COLO829 (cell line): ENCODE measurements at regions not wholly inside any gene's neighbourhood (a gene's known extent, or its start where the extent isn't known, plus 50 kb on each side); places are given as distances from the start of the nearest gene placed in this dataset.
A peak's percentile ranks its signal among the peaks of the same experiment; 100 is the strongest.
"Not testable (repeated sequence)": the region's sequence is repeated elsewhere in the genome, so short reads cannot be mapped to it uniquely, and the experiment has no call there.

ENCODE experiments used
- DNase-seq: peaks from one replicate; pipeline ENCODE4 v3.0.0; 2012; ENCODE audit warnings: low spot score

DNA sequence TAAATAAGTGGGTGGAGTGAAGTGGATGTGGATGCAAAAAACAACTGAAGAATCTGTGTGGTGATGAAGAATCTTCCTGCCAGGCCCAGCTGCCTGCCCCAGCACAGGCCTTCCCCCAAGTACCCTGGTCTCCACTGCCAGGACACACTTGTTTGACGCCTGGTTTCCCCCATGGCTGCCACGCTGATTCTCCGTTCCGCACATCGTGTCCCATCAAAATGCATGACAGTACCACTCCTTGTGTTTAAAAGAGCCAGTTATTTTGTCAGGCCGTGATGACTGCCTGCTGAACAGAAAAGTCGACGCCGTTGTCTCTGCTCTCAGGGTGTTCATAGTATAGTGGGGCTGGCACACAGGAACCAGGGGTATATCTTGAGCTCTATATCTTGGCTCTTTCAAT is 50.3 kb upstream of the KYNU start:
- DNase-seq = no peak

GRCh38 chr2:142825861-142826260 is 51.6 kb upstream of the KYNU start:
- DNase-seq = peak; percentile 35

DNA sequence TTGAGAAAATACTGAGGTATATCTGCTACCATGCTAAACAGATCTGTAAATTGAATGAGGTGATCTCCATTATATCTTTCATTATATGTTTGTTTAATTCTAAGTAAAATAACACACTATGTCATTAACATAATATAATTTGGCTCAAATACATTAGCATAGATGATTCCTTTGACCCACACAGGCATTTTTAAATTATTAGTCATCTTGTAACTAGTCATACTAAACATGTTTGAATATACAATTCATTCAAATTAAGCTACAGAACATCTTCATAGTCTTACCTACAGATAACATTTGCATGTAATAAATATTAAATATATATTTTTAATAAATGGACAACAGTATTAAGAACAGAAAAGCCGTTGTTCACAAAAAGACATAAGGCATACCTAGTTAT is 52.7 kb upstream of the KYNU start:
- no peak for DNase-seq

- DNase-seq = no peak
Observed at GRCh38 chr2:142822190-142822589, 55.3 kb upstream of the KYNU start.

DNA sequence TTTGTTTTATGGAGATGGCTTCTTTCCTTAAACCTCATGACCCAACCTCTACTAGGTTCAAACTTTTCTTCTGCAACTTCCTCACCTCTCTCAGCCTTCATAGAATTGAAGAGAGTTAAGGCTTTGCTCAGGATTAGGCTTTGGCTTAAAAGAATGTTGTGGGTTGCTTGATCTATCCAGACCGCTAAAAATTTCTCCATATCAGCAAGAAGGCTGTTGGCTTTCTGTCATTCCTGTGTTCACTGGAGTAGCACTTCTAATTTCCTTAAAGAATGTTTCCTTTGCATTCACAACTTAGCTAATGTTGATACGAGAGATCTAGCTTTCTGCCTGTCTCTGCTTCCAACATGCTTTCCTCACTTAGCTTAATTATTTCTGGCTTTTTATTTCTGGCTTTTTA is 58.1 kb upstream of the KYNU start:
- DNase-seq = no peak

DNA sequence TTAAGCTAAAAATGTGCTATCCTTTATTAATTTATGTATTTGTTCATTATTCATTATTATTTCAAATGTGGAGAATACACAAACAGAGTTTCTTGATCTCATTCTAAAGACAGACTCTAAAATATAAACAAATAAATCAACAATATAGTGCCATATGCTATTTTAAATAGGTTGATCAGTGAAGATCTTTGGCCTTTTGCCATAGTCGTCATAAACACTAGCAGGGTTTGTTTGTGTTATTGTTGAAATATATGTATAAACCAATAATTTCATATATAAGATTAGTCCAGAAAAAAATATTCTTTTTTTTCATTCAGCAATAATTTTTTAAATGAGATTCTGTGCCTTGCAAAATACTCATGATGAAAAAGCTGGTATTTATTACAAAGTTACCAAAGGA is 62.1 kb upstream of the KYNU start:
- DNase-seq = no peak

DNA sequence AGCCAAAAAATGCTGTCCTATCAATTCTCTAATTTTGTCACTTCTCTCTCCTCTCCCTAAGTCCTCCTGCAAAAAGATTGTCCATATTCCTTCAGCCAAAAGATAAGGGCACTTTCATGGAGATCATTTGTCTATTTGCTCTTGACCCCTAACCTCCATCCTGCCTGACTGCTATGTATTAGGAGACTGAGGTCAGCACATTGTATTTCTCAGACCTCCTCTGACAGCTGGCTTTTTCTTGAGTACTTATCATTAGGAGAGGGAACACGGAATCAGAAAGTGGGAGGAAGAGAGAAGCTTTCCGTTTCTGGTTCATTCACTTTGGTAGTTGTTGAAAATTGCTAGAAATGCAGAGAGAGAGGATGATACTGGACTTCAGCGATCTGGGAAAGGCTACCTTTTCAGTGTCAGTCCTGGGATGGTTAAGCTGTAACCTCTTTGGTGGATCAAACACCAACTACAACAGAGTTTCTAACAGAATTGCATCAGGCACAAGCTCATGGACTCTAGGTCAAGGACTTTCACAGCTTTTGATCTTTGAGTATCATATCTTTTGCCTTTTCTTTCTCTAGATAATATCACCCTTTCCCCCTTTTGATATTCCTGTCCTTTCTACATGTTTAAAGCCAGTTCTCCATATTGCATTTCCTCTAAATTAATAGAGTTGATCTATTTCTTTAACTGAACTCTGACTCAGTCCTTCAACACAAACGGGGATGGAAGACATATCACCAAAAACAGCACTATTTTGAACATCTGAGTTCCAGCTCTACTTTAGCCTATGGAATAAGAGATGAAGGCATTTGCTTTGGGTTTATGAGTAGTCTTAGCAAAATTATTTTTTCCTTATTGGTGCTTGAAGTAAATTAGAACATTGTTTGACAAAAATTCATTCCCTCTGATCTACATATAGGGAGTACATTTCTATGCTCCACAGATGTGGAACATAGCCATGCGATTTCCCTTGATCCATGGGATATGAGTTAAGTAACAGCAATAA is 63.3 kb upstream of the KYNU start:
- DNase-seq = no peak

DNA sequence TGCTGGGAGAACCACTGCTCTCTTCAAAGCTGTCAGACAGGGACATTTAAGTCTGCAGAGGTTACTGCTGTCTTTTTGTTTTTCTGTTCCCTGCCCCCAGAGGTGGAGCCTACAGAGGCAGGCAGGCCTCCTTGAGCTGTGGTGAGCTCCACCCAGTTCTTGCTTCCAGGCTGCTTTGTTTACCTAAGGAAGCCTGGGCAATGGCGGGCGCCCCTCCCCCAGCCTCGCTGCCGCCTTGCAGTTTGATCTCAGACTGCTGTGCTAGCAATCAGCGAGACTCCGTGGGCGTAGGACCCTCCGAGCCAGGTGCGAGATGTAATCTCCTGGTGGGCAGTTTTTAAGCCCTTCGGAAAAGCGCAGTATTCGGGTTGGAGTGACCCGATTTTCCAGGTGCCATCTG is 65.8 kb upstream of the KYNU start:
- DNase-seq = not testable (repeated sequence)

DNA sequence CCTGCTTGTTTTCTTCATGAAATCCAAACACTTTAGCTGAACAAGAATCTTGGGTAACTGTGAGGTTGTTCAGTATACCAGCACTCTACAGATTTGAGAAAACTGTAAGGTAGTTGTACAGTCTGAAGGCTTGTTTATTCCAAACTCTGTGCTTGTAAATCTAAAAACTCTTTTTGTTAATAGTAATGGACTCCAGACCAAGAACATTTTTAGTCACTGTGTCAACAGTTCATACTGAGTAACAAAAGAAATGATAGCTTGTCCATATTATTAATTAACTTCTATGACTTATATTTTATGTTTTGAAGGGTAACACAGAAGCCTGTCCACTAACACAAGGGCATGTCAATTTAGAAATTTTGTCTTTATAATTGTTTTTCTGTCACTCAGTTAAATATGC is 72.2 kb upstream of the KYNU start:
- no peak for DNase-seq

- no peak for DNase-seq
Observed at GRCh38 chr2:142803158-142803557, 74.3 kb upstream of the KYNU start.

DNA sequence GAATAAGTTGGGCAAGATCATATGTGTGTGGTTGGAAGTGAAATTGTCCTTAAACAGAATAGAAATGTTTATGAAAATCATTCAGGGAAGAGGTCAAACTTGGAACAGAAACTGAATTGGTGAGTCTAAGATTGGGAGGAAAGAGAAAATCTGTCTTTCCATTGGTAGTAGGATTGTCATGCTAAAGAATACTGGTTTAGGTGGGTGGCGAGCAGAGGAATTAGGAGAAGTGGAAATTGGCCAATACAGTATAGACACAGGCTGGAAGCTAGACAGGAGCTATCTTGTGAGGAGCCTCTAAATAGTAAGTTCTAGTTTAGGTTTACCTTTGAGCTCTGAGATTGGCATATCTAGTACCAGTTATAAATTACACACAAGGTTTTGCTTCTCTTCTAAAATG is 80.9 kb upstream of the KYNU start:
- no peak for DNase-seq

DNA sequence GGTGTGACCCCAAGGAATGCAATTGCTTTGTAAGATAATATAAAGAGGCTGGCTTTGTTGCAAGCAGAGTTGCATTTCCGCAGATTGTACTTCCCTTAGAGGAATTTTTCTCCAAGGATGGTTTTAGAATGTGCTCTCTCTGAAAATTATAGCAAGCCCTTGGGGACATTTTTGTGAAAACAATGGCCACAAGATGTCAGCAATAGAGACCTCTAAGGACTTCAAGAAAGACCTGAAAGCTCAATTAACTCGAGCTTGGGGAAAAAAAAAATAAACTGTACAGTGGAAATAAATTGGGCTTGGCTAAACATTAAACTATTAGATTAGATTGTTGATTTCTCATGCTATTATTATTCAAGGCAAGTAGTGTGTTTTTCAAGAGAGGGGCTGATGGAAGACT is 81.3 kb upstream of the KYNU start:
- no peak for DNase-seq

DNA sequence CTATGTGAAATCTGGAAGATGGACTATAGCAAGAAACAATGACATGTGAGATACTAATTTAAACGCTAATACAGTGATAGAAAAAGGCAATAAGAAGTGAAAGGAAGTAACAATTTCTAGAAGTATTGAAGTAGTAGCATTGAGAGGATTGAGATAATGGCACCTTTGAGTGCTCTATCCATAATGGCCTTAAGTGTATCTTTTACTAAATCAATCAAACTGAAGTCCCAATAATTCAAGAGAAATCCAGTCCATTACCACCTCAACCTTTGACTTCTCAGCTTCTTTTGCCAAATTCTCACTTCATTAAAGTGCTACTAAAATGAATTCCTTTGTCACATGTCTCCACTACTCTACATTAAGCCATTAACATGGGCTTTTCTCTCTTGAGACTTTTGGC is 82.6 kb upstream of the KYNU start:
- no peak for DNase-seq

- not testable (repeated sequence) for DNase-seq
Observed at GRCh38 chr2:142792328-142792727, 85.1 kb upstream of the KYNU start.

- no peak for DNase-seq
Observed at GRCh38 chr2:142791335-142791734, 86.1 kb upstream of the KYNU start.

DNA sequence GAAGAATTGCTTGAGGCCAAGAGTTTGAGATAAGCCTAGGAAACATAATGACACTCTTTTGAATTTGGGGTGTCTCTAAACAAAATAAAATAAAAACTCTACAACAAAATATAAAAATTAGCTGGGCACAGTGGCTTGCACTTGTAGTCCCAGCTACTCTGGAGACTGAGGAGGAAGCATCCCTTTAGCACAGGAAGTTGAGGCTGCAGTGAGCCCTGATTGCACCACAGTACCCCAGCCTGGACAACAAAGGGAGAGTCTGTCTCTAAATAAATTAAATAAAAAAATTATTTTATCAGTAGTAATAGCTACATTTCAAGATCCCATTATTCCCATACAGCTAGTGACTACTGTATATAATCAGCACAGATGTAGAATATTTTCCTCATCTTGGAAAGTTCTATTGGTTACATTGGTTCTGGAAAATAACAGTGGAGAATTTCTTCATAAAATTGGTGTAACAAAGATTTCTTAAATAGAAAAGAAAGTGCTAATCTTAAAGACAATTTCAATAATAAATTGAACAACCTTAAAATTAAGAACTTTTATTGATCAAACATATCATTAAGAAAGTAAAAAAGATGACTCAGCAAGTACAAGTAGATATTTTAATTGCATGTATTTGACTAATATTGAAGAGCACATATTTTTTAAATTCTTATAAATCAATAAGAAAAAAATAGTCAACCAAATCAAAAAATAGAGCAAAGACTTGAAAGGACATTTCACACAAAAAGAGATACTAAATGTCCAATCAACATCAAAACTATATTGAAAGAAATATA is 90.4 kb upstream of the KYNU start:
- DNase-seq = no peak

- no peak for DNase-seq
Observed at GRCh38 chr2:142782942-142783443, 94.5 kb upstream of the KYNU start.

DNA sequence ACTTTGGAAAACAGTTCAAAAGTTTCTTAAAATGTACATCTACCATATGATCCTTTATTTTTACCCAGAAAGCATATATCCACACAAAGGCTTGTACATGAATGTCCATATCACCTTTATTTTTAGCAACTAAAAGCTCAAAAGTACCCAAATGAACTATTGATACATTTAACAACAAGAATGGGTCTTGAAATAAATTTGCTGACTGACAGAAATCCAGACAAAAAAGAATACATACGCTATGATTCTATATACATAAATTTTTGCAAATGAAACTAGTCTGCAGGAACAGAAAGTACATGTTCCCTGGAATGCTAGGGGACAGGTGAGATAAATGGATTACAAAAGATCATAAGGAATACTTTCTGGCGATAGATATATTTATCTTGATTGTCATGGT is 96.3 kb upstream of the KYNU start:
- DNase-seq = no peak

- no peak for DNase-seq
Observed at GRCh38 chr2:142778289-142778688, 99.2 kb upstream of the KYNU start.

- no peak for DNase-seq
Observed at GRCh38 chr2:142777742-142778141, 99.7 kb upstream of the KYNU start.

- DNase-seq = no peak
Observed at GRCh38 chr2:142769761-142770160, 107.7 kb upstream of the KYNU start.

DNA sequence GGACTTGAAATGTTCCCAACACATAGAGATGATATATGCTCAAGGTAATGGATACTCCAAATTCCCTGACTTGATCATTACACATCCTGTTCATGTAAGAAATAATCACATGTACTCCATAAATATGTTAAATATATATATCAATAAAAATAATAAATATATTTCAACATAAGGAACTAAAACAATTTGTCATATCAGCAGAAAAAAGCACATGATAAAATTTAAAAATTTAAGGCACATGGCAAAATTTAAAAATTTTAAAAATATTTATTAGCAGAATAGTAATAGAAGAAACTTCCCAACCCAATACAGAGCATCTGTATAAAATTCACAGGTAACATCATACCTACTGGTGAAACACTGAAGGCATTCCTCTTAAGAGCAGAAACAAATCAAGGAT is 109.6 kb upstream of the KYNU start:
- DNase-seq = no peak

GRCh38 chr2:142758973-142759372 is 118.5 kb upstream of the KYNU start:
- no peak for DNase-seq
